D721Med (cell line): ENCODE measurements at regions not wholly inside any gene's neighbourhood (a gene's known extent, or its start where the extent isn't known, plus 50 kb on each side); places are given as distances from the start of the nearest gene placed in this dataset.

ENCODE experiments used
- DNase-seq: peaks from one replicate; pipeline ENCODE4 v3.0.0; 2011; ENCODE audit warnings: low spot score; ENCODE audit not compliant: insufficient read length
- FAIRE-seq: peaks from 2 replicates; lab custom pipeline; 2011; peaks lifted over from hg19 to GRCh38; lab: Jason Lieb, UNC
- TF ChIP-seq, protein P1 (sequence below): IDR thresholded peaks from 2 replicates; pipeline ENCODE4 v1.5.1; 2012; ENCODE audit warnings: mild to moderate bottlenecking, control low read depth; ENCODE audit not compliant: insufficient read depth; ENCODE audit errors: missing control alignments

DNA sequence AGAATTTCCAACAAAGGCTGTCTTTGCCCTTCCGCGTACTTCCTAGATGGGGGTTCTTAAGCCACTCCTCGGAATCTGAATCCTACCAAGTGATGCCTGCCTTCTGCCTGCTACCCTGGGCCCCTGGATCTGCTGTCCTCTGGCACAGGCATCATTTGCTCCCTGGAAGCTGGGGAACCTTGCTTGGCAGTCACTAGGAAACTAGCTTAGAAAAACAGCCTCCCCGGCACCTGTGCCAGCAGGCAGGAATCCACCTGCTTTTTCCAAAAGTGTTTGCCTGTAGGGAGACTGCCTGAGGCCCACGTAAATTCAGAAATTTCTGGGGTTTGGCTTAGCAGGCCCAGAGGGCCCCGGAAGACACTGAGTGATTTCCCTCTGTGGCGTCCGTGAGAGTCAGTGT is 442.4 kb downstream of the TSHZ3 start:
- no peak for DNase-seq
- TF ChIP-seq, protein P1, sequence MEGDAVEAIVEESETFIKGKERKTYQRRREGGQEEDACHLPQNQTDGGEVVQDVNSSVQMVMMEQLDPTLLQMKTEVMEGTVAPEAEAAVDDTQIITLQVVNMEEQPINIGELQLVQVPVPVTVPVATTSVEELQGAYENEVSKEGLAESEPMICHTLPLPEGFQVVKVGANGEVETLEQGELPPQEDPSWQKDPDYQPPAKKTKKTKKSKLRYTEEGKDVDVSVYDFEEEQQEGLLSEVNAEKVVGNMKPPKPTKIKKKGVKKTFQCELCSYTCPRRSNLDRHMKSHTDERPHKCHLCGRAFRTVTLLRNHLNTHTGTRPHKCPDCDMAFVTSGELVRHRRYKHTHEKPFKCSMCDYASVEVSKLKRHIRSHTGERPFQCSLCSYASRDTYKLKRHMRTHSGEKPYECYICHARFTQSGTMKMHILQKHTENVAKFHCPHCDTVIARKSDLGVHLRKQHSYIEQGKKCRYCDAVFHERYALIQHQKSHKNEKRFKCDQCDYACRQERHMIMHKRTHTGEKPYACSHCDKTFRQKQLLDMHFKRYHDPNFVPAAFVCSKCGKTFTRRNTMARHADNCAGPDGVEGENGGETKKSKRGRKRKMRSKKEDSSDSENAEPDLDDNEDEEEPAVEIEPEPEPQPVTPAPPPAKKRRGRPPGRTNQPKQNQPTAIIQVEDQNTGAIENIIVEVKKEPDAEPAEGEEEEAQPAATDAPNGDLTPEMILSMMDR: no peak
- no peak for FAIRE-seq

DNA sequence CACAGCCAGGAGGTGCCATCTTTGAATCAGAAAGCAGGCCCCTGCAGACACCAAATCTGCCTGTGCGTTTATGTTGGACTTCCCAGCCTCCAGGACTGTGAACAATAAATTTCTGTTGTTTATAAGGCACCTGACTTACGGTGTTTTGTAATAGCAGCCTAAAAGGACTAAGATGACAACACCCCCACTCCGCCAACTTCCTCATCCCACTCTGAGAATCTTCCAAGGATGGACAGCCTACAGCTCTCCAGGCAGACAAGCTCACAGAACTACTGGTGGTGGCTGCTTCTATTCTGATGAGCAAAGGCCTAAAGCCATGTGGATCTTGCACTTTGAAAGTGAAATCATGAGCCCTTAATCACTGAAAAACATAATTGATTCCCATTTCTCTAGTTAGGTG is 449.2 kb downstream of the TSHZ3 start:
- FAIRE-seq: no peak
- no peak for DNase-seq

DNA sequence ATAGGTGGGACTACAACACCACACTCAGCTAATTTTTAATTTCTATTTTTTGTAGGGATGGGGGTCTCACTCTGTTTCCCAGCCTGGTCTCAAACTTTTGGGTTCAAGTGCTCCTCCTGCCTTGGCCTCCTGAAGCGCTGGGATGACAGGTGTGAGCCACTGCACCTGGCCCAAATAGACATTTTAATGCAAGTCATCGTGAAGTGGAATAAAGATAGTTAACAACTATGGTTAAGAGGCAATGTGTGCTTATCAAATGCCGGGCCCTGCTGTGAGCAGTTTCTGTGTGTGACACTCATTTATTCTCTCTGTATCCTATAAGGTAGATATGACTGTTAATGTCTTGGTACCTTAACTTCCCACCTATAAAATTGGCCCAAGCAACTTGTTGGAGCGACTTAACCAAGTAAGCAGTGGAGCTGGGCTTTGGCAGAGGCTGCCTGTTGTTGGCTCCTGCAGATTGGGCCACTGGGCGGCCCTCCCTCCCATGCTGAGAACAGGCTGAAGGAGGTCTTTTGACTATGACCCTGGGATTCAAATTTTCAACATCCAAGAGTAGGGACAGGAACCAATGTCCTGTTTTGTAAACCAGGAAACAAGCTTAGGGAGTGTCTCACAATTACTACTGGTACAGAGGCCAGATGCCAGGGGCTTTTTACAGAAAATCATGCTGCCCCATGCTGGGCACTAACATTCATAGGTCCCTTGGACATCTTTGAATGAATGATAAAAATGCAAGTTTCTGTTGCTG is 450.7 kb downstream of the TSHZ3 start:
- FAIRE-seq: no peak
- DNase-seq: no peak
- TF ChIP-seq, protein P1: no peak

More for the DNA sequence above, 449.2 kb downstream of the TSHZ3 start:
- TF ChIP-seq, protein P1: no peak

DNA sequence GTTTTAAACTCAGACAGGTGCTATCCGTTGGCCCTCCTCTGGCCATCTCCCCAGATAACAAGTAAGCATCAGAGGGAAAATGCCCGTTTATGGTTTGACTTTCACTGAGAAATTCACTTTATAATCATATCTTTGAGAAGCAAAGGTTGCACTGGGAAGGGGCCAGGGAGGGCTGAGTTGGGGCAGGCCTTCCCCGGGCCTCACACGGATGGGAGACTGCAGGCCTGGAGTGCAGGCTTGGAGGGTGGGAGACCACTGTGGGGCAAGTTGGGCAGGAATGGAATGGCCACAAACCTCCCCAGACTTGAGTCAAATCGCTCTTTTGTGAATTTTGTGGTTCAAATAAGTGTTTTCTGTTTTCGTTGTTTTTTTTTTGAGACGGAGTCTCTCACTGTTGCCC is 451.7 kb downstream of the TSHZ3 start:
- TF ChIP-seq, protein P1: no peak
- DNase-seq (no peak), FAIRE-seq (no peak)

DNA sequence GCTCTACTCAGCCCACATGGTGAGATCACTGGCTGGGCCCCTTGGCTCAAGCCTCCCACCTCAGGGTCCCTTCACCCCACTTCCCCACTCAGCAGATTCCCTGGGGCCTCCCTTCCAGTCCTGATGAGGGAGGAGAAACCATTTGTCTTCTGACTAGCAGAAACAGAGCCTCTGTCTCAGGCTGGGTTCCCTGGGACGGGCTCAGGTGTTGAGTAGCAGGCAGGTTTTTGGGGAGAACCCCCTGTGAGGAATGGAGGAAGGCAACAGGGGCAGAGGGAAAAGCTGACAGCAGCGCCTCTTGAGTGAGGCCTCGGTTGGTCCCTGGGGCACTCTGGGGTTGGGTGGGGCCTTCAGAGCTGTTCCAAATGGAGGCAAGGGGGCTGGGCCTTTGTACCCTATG is 452.2 kb downstream of the TSHZ3 start:
- FAIRE-seq (no peak), DNase-seq (no peak)
- TF ChIP-seq, protein P1: no peak

DNA sequence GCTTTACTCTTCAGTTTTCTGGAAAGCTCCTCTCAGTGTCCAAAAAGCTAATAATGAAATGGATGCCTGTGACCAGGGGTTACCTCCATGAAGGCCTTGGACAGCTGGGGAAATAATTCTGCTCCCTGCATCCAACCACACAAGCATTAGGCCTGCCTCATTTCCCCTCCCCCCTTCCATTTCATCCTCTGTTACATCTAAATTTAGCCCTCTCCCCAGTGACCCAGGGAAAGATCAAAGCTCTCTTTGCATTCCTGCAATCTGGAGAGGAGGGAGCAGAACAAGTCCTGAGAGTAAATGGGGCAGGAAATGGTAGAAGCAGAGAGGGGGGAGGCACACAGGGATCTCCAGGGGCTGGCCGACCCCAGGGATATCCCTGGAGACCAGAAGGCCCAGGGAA is 452.7 kb downstream of the TSHZ3 start:
- no peak for DNase-seq
- TF ChIP-seq, protein P1: no peak
- no peak for FAIRE-seq

DNA sequence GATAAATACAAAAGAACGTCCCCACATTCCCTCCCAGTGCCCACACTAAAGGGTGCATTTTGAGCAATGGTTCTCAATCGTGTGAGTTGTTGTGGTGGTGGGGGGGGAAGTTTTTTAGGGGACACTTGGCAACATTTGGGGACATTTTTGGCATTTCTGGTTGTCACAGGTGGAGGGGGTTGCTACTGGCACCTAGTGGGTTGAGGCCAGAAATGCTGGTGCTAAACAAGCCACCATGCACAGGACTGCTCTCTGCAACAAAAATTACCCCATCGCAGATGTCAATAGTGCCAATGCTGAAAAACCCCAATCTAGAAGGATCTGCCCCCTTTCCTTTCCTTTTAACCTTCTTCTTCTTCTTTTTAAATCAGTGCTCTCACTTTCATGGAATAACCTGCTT is 453.3 kb downstream of the TSHZ3 start:
- no peak for DNase-seq
- FAIRE-seq: no peak
- TF ChIP-seq, protein P1: peak; percentile 4
